NCI-H1417 treated with DMSO at 0.1 percent for 48 hours (cell line): ENCODE measurements at regions not wholly inside any gene's neighbourhood (a gene's known extent, or its start where the extent isn't known, plus 50 kb on each side); places are given as distances from the start of the nearest gene placed in this dataset.

Experiments used
- DNase-seq: peaks from one replicate; lab custom pipeline; 2025; lab: John Stamatoyannopoulos, UW

- no peak for DNase-seq
These were observed 226.8 kb downstream of the TMEM167A start for GRCh38 chr5:82850393-82850792.

GRCh38 chr5:82849885-82850284, 227.3 kb downstream of the TMEM167A start:
- peak; percentile 30 for DNase-seq

- no peak for DNase-seq
These were observed 229.6 kb downstream of the TMEM167A start for GRCh38 chr5:82847562-82847961.

- DNase-seq = no peak
These were observed 237.3 kb downstream of the TMEM167A start for GRCh38 chr5:82839881-82840280.

GRCh38 chr5:82835488-82835887, 241.7 kb downstream of the TMEM167A start:
- no peak for DNase-seq

GRCh38 chr5:82834151-82834550, 243.0 kb downstream of the TMEM167A start:
- DNase-seq = no peak

GRCh38 chr5:82833277-82833676, 243.9 kb downstream of the TMEM167A start:
- no peak for DNase-seq

- DNase-seq = no peak
These were observed 244.7 kb downstream of the TMEM167A start for GRCh38 chr5:82832445-82832844.

GRCh38 chr5:82828211-82828610, 249.0 kb downstream of the TMEM167A start:
- no peak for DNase-seq

GRCh38 chr5:82827651-82828050, 249.5 kb downstream of the TMEM167A start:
- DNase-seq = no peak

- DNase-seq = no peak
These were observed 254.6 kb downstream of the TMEM167A start for GRCh38 chr5:82822634-82822927.

- no peak for DNase-seq
These were observed 255.2 kb downstream of the TMEM167A start for GRCh38 chr5:82821846-82822633.

- no peak for DNase-seq
These were observed 256.0 kb downstream of the TMEM167A start for GRCh38 chr5:82820961-82821845.

GRCh38 chr5:82820188-82820587, 257.0 kb downstream of the TMEM167A start:
- no peak for DNase-seq

GRCh38 chr5:82817897-82818676, 259.1 kb downstream of the TMEM167A start:
- DNase-seq = no peak

- no peak for DNase-seq
These were observed 260.3 kb downstream of the TMEM167A start for GRCh38 chr5:82816926-82817325.

GRCh38 chr5:82815871-82816270, 261.3 kb downstream of the TMEM167A start:
- no peak for DNase-seq

GRCh38 chr5:82813861-82814260, 263.3 kb downstream of the TMEM167A start:
- DNase-seq = no peak

GRCh38 chr5:82812575-82812974, 264.6 kb downstream of the TMEM167A start:
- DNase-seq = no peak

- no peak for DNase-seq
These were observed 265.7 kb downstream of the TMEM167A start for GRCh38 chr5:82811490-82811889.

GRCh38 chr5:82809420-82810143, 267.6 kb downstream of the TMEM167A start:
- DNase-seq = no peak

- DNase-seq = no peak
These were observed 268.2 kb downstream of the TMEM167A start for GRCh38 chr5:82808960-82809359.
